NCI-H146 treated with DMSO at 0.1 percent for 48 hours (cell line): ENCODE measurements at regions not wholly inside any gene's neighbourhood (a gene's known extent, or its start where the extent isn't known, plus 50 kb on each side); places are given as distances from the start of the nearest gene placed in this dataset.
"Not testable (repeated sequence)": the region's sequence is repeated elsewhere in the genome, so short reads cannot be mapped to it uniquely, and the experiment has no call there.

Source experiments
- DNase-seq: peaks from one replicate; lab custom pipeline; 2025; ENCODE audit not compliant: unreplicated experiment; lab: John Stamatoyannopoulos, UW

DNA sequence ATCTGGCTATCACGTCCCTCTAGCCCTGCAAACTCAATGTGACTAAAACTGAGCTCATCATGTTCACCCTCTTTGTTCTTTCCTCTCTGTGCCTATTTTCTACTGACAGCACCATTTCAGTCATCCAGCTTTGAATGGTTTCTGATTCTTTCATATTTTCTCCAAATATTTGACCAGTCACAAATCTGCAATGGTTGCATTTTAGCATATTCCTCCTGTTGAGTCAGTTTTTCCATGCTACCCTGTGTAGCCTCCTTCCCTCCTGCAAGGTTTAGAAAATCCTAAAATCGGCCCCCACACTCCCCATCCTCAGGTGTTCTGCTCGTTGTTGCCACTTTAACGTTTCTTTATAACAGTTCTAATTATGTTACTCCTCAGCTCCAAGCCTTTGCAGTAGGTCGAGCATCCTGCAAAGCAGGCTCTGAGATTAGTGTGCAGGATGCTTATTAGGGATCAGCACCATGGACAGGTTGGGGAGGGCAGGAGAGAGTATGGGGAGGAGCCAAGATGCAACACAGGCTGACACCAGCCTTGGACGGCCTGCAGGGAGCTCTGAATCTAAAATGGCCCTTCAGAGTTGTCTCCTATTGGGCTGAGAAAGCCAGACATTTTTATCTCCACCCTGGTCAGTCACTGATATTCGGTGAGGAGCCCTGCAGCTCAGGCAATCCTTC is 531.0 kb upstream of the COBL start:
- no peak for DNase-seq

DNA sequence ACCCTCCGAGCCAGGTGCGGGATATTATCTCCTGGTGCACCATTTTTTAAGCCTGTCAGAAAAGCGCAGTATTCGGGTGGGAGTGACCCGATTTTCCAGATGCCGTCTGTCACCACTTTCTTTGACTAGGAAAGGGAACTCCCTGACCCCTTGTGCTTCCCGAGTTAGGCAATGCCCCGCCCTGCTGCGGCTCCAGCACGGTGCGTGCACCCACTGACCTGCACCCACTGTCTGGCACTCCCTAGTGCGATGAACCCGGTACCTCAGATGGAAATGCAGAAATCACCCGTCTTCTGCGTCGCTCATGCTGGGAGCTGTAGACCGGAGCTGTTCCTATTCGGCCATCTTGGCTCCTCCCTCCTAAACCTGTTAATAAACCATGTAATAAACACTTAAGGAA is 522.5 kb upstream of the COBL start:
- DNase-seq = not testable (repeated sequence)

DNA sequence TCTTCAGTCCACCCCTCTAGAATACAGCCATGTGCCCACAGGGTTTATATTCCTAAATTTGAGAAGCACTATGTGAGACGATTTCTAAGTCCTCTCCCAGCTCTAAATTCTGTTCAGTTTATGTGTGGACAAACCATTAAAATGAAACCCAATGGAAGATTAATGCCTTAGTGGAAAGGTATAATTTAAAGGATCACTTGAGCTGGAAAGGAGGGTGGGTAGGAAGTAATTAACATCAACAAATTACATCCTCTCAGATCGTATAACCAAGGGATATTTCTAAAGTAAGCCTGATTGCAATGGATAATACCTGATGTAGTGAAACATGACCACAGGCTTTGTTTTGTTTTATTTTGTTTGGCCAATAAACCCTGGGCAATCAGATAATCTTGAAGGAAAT is 511.0 kb upstream of the COBL start:
- DNase-seq = no peak

DNA sequence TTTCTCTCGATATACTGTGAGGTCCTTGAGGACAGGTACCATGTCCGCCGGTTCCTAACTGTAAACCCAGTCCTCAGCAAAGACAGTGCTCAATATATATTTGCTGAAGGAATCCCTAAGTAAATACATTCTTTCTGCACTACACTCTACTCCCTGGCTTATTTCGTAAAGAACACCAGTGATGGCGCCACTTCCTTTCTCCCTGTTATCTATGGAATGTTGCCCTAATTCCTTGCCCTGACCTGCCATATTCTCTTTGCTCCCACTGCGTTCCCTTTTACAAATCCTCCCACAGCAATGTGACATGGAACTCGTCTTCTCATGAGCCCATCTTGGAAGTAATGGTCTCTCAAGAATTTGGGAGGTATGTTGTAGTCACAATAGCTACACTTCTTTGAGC is 507.4 kb upstream of the COBL start:
- DNase-seq = no peak

DNA sequence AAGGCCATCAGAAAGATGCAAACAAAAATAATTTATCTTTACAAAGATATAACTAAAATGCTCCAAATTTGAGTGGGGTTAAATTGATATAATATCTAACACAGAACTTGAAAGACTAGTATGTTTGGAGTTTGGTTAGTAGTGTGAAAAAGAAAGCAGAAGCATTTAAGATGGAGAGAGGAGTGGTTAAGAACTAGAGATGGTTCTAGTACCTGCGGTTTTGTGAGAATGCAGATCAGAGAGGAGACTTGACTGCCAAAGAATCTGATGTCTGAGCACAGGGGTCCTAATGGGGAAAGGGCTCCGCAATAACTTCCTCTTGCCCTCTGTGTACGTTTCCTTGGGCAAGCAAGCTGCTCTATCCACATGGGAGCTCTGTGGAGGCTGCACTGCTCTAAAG is 506.8 kb upstream of the COBL start:
- DNase-seq = no peak

DNA sequence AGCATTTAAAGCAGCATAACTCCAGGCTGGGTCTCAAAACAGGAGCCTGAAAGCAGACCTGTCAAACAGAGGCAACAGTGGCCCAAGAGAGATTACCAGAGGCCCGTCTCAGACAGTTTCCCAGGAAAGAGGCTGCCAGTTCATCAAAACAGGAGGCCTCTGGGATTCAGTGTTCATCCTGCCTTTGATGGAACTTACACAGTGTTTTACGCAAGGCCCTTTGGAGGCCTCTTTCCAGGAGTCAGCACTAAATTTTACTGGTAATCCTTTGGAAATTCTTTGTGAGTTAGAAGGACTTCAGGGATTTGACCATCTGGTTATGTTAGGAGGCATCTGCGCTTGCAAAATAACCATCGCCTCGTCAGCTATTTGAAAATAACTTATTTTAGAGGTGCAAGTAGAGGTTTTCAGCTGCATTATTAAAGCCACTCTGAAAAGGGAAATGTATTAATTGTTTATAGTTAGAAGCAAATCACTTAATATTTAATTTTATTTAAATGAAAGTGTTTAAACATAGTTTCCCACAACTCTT is 501.2 kb upstream of the COBL start:
- no peak for DNase-seq

DNA sequence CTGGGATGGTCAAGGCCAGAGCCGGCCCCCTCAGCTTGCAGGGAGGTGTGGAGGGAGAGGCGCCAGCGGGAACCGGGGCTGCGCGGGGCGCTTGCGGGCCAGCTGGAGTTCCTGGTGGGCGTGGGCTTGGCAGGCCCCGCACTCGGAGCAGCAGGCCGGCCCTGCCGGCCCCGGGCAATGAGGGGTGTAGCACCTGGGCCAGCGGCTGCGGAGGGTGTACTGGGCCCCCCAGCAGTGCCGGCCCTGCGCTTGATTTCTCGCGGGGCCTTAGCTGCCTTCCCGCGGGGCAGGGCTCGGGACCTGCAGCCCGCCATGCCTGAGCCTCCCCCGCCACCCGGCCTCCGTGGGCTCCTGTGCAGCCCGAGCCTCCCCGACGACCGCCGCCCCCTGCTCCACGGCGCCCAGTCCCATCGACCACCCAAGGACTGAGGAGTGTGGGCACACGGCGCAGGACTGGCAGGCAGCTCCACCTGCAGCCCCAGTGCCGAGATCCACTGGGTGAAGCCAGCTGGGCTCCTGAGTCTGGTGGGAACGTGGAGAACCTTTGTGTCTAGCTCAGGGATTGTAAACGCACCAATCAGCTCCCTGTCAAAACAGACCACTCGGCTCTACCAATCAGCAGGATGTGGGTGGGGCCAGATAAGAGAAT is 489.3 kb upstream of the COBL start:
- not testable (repeated sequence) for DNase-seq

DNA sequence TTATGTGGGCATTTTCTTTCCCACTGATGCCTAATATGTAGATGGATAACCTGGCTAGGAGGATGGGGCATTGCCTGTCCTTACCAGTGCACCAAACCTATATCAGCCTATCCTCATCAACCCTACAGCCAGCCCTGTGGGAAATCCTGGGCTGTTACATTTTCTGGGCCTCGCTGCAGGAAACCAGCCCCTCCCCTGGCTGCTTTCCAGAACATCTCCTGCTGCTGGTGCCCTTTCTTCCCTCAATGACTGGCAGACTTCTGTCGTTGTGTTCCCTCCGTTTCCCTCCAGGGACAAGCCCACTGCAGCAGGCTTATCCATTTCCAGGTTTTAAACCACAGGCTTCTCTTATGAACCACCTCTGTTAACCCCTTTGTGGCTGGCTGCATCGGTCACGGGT is 486.1 kb upstream of the COBL start:
- no peak for DNase-seq

DNA sequence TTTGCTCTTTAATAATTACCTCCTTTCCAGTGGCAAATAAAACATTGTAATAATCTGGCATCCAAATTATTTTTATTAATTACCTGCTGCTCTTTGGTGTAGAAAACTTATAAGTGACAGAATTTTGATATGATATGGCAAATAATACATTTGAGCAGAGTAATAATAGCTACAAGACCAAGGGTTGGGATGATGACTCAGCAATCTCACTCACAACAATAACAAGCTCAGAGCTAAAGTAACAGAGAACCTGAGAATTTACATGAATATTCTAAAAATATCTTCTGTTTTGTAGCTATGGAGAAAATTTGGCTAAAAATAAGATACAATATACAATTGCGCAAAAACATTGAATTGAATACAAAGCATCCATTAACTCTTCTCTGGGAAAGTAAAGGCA is 480.8 kb upstream of the COBL start:
- no peak for DNase-seq

DNA sequence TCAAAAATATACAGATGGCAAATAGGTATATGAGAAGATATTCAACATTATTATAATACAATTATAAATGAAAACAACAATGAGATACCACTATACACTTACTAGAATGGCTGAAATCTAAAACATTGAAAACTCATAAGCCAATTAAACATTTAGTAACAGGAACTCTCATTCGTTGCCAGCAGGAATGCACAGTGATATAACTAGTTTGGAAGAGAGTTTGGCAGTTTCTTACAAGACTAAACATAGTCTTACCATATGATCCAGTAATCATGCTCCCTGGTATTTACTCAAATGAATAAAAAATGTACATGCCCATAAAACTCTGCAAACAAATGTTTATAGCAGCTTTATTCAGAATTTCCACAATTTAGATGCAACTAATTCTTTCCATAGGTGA is 476.2 kb upstream of the COBL start:
- no peak for DNase-seq

DNA sequence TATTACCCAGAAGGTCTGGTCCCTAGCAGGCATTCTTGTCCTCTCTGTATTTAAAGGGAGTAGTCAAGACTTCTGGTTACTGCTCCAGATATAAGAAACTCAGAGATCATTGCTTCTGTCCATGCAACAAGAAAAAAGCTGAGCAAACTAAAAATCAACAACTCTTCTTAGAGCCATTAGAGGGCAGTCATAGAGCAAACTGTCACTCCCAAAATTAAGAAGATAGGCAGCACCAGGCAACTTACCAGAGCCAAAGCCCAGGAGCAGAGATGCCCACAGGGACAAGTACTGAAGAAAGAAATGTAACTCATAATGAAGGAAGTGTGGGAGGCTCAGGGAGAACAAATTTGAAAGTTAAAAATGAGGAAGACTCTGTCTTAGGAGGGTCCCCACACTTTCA is 472.9 kb upstream of the COBL start:
- DNase-seq = no peak

DNA sequence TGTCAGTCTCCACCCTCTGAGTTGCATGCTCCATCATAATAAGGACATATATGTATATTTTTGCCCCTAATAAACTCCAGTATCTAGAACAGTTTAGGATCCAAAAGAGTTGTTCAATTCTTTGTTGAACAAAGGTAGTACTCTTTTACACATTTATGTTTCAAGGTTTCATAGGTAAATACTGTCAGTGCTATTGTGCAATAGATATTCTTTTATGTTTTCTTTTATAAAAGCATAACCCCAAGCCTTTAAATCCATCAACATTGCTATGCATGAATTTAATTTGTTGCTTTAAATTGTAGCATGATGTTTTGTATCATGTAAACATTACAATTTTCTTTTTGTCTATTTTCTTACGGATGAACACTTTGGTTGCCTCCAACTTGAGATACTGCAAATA is 469.7 kb upstream of the COBL start:
- no peak for DNase-seq

DNA sequence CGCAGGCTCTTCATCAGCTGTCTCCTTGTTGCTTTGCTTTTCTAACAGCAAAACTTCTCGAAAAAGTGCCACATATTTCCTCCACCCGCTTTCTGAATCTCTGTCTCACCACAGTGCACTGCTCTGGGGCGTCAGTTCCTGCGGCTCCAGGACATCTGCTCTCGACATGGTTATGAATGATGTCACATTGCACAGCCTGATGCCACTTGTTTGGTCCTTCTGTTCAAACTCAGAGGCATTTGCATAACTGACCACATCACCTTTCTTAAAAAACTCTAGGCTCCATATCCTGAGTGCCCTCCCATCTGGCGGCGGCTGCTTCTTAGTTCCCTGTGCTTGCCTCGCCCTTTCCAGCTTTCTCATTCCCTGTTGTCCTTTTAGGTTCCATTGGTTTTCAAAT is 469.3 kb upstream of the COBL start:
- no peak for DNase-seq

DNA sequence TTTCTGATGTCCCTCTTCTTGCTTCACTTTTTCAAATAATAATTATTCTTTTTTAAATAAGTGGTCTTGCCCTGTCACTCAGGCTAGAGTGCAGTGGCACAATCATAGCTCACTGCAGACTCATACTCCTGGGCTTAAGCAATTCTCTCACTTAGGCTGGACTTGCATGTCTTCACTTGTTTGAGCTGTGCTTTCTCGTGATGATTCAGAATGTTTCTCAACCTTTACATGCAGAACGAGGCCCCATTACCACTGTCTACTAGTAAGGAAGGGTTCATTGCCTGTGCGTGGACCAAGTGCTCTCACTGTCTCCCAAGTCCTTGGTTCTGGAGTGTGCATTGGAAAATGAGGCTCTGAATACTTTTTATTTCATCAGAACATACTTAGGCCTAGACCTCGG is 468.6 kb upstream of the COBL start:
- no peak for DNase-seq

DNA sequence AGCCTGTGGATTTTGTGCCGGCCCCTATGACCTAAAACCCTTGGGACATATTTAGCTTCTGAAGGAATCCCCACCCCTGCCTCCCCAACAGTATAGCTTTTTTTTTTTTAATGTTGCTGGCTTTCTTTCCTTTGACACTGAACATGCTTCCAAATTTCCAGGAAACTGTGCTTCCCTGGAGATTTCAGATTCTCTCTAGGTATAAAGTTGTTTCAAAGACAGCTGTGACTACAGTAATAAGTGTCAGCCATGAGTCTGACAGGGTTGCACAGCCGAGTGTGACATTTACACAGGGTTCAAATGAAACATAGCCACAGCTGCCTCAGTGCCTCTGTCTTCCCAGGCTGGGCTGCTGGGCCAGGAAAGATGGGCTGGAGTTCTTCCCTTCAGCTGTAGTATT is 466.6 kb upstream of the COBL start:
- DNase-seq = no peak

DNA sequence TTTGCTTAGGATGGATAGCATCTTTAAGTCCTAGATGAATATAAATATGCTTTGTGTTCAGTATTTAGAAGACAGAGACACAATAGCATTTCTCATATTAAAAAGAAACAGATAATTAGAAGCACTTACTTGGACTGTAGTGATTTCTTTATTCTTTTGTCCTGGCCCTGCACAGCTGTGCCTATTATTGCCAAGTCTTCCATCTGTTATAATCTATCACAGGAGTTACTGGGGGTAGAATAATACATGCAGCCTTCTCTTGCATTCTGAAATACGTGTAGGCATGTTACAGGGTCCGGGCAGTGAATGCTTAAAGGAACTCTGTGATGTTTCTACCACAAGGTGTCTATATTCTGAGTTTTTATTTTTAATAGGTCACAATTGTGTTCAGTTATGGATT is 461.5 kb upstream of the COBL start:
- DNase-seq = no peak

DNA sequence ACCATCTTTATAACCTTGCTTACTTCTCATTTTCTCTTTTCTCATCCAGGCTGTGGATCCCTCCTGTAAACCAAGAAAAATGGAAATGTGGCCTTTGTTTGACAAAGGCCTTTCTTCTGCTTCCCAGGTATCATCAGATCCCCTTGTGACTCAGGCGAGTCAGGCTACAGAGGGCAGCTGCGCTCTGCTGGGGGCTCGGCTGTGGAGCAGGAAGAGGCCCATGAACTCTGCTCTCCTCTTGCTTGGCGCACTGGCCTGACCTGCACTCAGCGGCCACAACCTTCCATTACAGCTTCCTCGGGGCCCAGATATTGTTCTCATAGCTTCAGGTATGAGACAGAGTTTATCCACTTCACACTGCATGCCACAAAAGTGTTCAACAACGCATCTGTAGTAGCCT is 457.6 kb upstream of the COBL start:
- no peak for DNase-seq

DNA sequence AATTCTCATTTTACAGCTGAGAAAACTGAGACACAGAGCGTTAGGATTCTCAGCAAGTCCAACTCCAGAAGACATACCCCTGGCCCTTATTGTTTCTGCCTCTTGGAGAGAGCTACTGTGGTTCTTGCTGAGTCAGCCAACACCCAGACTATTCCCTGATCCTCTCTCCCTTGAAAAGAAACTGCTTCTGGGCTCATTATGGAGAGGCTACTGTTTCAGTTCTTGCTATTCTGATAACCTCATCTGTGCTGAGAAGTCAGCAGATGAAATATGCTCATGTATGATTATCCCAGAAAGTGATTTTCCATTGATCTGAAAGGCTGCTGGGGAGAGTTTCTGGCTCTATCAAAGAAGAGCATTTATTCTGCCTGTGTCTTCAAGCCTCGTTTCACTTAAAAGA is 455.6 kb upstream of the COBL start:
- no peak for DNase-seq

DNA sequence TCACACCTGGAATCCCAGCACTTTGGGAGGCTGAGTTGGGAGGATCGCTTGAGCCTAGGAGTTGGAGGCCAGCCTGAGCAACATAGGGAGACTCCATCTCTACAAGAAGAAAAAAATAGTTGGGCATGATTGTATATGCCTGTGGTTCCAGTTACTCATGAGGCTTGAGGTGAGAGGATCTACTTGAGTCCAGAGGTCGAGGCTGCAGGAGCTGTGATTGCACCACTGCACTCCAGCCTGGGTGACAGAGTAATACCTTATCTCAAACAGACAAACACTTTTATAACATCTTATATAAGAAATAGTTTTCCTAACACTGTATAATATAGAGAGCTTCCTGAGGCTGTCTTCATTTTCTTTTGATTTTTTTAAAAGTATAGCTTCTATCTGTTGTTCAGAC is 448.4 kb upstream of the COBL start:
- no peak for DNase-seq

DNA sequence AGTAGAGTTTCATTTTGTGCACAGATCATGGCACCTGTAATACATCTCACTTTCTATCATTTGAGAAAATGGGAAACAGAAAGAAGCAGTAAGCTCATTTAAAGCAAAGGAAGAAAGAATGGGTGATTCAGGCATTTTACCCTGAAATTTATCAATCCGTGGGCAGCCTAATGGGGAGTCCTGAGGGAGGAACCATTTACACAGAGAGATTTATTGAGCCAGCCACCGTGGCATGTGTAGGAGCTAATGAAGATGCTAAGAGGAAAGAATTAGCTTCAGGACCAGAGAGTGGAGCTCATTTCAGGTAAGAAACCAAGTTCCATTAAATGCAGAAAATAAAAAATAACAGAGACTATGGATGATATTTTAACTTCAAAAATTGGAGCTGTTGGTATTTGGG is 443.4 kb upstream of the COBL start:
- DNase-seq = no peak

DNA sequence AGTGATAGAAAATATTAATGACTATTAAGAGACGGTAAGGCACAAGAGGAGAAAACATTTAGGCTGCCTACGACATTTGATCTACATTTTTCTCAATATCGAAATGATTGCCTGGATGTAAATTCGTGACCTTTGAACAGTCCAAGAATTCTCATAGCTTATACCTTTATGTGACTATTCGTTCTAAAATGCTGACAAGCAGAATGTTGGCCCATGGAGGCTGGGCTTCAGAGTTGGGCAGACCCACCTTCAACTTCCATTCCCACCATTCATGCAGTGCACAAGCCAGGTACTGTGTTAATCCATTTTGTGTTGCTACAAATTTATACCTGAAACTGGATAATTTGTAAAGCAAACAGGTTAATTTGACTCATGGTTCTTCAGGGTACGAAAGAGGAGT is 441.4 kb upstream of the COBL start:
- no peak for DNase-seq

DNA sequence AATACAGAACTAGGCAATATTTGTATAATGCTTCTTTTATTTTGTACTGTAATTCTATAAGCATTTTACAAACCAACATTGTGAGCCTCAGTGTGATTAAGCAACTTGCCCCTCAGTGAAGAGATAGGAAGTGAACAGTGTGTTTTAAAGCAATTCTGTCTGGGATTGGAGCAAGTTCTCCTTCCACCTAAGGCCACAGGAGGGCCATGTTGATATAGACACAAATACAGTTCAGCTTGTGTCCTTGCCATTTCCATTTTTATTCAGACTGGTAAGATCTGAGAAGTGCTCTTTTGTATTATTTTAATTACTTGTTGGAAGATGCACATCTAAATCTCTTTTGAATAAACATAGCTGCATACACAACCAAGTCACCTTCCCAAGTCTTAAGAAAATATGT is 416.3 kb upstream of the COBL start:
- DNase-seq = no peak

DNA sequence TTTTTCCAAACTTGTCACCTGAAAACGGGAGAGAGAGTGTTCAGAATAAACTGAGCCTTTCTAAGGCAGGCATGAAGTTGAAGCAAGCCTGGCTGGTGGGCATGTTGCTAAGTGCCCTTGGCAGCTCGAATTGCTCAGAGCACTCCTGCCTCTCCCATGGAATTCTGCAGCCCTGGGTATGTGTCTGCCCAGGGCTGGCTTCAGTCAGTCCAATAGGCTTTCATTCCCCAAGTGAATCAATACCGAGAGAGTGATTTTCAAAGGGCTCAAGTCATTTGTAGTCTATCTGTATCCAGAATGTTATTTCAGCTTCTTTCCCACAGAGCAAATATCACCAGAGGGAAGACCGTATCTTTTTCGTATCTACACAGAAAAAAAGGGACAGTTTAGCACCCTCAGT is 415.5 kb upstream of the COBL start:
- no peak for DNase-seq
